HL-60/S4 treated with phorbol 12-myristate 13-acetate at 8.2 ng/mL for 4 days and 3 days (cell line): ENCODE measurements at regions not wholly inside any gene's neighbourhood (a gene's known extent, or its start where the extent isn't known, plus 50 kb on each side); places are given as distances from the start of the nearest gene placed in this dataset.

ENCODE experiments used
- in situ Hi-C: fragments of 300-500 bp; cut with MboI; formaldehyde crosslinking; loops from 2 replicates; pipeline ENCODE4 v1.15.0; 2022; ENCODE audit warnings: low sequenced_read_pairs

DNA sequence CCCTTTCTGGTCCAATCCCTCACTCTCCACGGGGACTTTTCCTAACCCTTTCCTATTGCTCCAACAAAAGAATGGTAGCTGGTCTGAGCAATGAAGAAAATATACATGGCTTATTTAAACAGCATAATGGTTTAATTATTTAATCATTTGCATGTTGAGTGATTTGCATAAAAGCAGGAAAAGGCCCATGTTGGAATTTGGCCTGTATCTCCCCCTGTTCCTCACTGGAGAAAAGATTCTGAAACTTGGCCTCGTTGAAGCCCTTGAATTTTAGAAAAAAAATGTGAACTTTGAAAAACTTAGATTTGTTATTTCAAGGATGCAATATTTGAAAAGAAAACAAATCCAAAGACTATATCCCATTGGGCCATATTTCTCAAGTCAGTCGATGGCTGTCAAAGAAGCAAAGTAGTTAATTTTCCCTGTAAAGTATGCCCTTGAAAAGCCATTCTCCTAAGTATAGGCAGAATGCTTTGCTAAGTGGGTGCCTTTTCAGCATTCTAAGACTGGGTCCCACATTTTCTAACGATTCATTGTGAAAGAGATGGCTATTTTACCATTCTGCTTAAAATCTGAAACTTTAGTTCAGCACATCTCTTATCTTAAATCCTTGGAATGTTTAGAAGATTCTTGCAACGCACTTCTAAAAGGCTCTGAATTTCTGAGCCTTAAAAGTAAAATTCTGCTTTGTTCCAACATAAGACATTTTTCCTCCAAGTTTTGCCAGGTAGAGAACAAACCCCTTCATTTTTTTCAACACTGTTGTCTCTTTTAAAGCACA lies 428.8 kb downstream of the ARHGEF28 start:
- in situ Hi-C loops, result no loop called here

DNA sequence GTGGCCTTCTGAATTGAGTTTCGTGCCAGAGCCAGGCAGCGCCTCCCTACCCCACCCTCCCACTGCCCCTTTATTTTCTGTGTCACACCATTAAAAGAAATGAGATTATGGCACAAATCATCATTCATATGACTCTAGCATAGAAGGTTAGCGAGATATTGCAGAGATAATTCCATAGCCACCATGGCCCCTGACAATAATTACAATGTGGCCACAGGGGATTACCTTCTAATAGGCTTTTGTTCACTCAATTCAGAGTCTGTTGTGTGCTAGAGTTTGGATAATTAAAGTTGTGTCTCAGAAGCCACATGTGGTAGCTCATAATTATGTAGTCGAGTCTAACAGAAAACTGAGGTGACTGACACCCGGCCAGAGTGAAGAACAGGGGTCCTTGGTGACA lies 428.1 kb downstream of the ARHGEF28 start:
- in situ Hi-C loops, result no loop called here

DNA sequence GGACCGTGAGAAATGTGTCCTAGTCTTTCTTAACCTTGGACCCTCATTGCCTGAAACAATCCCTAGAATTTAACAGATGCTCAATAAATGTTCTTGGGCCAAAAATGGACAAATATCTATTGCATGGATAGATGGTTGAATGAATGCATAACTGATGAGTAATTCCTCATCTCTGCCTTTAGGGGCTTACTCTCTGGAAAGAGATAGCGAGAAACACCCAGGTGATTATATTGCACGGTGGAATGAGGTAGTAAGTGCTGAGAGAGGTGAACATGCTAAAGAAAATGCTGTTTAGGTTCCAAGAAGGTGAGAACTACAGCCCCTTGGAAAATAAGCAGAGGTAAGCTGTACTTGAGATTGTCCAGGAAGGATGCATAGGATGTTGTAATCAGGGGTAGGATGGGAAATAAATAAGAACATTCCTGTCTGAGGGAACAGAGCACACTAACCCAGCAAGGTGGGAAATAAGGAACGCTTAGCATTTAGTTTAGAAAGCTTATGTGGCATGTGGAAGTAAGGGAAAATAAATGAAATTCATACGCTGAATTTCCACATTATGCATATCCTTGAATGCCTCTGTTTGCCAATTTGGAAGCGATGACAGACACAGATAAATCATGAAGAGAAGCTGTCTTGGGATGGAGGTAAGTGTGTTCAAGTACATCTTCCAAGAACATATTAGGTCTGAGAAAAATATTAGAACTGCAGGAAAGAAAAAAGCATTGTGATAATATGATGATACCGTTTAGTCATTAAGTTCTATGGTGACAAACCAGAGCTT lies 426.6 kb downstream of the ARHGEF28 start:
- in situ Hi-C loops, result no loop called here

DNA sequence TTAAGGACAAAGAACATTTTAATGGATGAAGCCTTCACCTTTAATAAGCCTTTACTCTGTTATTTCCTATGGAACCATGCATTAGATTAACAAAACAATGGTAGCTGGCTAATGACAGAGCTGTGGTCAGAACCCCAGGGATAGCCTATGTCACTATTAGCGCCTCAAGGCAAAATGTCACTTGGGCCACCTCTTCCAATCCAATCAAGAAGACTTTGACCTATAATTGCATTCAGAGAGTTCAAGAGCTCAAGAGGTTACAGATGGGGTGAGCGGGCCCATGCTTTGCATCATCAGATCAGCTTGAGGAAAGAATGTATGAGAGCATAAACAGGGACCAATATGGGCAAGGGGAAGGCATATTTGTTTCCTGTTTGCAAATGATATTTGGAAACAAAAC lies 425.1 kb downstream of the ARHGEF28 start:
- in situ Hi-C loops, result no loop called here

DNA sequence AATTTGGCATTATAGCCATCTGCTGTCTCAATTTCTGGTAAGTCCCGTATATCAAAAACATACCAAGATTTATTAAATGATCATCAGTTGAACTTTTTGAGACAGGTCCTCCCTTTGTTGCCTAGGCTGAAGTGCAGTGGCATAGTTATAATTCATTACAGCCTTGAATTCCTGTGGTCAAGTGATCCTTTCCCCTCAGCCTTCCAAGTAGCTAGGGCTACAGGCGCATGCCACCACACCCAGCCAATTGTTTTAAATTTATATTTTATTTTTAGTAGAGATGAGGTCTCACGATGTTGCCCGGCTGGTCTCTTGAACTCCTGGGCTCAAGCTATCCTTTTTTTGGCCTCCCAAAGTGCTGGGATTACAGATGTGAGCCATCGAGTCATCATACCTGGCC lies 418.9 kb downstream of the ARHGEF28 start:
- in situ Hi-C loops, result no loop called here

DNA sequence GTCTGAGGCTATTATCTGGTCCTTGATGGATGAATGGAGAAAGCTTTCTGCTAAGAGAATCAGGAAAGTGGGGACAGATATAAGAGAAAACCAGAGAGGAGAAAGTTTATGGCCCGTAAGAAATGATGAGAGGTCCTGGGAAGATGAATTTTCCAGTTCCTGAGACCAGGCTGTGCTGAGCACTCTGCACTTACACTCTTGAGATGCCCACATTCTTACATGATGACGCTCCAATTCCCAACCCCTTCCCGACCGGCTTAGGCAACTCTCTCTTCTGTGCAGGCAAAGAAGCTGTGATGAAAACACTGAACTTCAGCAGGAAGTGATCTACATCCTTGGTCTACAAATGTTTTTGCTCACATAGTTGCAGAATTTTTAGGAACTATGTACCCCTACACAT lies 417.0 kb downstream of the ARHGEF28 start:
- in situ Hi-C loops, result no loop called here

DNA sequence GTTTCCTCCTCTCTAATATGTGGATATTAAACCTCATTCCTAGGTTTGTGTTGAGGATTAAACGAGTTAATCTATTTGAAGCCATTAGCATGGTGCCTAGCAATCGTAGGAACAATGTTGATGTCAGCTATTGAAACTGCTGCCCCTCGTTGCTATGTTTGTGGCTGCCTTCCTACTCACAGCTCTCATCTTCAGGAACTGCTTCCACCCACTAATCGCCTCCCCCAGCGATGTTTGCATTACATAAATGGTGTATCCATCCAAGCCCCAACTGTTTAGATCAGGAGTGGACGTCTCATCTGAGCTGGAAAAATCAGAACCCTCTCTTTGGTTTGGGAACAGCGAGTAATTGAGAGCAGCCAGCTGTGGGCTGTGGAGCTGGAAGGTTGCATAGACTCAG lies 416.6 kb downstream of the ARHGEF28 start:
- in situ Hi-C loops, result no loop called here

DNA sequence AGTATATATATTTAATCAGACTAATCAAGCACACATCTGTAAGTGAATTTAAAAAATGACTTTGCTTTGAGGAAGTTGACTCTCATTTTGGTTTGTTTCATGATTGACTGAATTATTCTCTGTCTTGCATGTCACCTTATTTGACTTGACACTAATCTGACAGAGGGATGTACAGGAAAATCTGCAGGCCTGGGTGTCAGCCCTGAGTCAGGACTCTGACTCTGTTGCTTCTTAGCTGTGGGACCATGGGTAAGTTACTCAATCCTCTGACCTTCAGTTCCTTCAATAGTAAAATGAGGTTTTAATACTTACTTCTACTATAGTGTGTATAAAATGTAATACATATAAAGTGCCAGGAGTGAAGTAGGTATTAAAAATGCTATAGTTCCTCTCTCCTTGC lies 415.9 kb downstream of the ARHGEF28 start:
- in situ Hi-C loops, result no loop called here

DNA sequence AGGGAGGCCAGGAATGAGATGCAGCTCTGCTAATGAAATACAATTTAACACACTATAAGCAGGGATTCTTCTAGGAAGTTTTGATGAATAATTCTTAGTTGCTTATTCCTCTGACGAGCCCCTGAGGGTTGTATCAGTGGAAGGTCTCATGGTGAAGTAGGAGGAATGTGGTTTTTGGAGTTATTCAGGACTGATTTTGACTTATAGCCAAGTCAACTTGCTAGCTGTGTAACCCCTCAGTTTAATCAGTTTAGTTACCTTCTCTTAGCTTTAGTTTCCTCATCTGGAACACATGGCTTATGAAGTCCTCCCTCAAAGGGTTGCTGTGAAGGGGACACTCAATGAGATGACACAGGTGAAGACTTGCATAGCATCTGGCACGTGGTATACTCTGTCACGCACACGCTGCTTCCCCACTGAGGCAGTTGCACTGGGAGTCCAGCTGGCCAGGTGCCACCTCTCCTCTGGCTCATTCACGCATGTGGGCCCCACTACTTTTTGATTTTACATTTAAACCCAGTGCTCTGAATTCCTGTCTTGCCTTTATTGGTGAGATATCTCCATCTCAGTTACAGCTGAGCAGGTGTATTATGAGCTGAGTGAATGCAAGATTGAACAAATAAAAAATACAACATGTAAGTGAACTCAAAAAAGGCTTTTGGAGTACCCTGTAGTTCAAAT lies 415.0 kb downstream of the ARHGEF28 start:
- in situ Hi-C loops, result no loop called here

DNA sequence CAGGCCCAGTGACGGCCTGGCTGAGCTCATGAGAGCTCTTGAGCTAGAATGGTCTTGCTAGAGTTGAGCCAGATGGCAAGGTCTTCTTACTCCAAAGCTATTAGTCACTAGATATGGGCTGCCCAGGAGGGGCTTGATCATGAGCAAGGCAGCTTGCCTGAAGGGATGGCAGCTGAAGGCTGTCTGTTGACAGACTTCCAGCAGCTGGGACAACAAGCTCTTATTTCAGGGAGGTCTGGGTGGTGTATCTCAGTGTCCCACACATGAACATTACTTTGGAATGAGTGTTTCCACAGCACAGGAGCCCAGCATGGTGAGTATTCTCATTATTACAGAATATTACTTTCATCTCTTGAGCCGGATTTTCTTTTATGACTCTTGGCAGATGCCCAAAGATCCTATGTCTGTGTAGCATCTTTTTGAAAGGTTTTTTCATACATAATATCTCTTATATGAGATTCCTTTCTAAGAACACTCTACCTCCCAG lies 414.1 kb downstream of the ARHGEF28 start:
- in situ Hi-C loops, result no loop called here

DNA sequence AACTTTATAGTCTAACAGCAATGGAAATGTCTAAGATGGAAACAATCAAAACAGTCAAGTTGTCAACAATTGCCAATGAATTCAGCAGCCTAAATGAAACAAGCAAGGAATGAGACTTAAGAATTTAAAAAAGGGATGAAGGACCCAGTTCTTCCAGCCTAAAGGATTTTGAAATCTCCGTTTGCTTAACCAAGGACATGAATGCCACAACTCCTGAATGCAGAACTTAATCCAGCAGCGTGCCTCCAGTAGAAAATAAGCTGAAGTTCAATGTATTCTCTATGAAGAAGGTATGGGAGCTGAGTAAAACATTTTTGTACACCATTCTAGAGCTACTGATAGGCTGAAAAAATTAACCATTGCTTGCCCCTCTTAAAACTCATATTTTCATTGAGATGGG lies 411.3 kb downstream of the ARHGEF28 start:
- in situ Hi-C loops, result no loop called here

DNA sequence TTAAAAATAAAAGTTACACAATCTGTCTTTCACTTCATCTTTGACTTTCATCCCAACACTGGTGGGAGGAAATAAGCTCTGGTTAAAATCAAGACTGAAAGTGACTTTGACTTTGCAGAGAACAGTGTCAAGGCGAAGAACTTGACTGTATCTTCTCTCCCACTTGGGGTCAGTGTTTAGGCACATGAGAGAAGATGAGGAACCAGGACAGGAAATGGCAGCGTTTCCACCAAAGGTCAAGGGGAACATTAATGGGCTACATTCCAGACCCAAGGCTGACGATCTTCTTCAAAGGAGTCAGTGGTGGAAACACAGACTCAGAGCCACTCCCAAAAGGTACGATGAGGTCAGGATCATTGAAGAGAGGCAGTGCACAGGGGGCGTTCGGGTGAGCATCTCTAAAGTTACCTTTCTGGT lies 409.5 kb downstream of the ARHGEF28 start:
- in situ Hi-C loops, result no loop called here

DNA sequence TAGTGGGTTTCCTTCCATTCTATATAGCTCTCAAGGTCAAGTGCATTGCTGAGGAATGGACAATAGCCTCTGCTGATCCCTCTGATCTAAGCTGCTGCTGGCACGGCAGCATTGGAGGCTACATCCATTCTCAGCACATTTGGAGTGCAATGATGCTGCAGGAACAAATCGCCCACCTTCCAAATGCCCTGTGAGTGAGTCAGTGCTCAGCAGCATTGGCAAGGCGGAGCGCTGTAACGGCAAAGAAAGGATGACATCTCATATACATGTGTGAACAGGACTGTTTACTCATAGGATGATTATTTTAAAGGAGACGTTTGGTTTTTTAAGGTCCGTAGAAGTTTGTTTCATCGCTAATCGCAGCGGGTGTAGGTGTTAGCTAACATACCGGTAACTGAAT lies 408.7 kb downstream of the ARHGEF28 start:
- in situ Hi-C loops, result no loop called here

DNA sequence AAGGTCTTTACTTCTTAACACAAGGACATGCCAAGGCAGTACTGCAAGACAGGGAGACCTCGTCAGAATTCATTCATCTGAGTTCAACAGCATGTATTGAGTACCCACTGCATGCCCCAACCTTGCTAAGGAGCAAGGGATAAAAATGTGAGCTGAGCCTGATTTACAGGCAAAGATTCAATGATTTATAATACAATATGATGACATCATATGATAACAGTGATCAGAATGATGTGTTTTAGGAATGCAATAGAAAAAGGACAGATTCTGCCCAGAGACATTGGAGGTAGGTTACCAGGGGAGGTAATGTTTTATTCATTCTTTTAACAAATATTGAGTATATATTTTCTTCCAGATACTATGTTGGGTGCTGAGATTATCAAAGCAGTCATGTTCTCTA lies 406.6 kb downstream of the ARHGEF28 start:
- in situ Hi-C loops, result no loop called here

DNA sequence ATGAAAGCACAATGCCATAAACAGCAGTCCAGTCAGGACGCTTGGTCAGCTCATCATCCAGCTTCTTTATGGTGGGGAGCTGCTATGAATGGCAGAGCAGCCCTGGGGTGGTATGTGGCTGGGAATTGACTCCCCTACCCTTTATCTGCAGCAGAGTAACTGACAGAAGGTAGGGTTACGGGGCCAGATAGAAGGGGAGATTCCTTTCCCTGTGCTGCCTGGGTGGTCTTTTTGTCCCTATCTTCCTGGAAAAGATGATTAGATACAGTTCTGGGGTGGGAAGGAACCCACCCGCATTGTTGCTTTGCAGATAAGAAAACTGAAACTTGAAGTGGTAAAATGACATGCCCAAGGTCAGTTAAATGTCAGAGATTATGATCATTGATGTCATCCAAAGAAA lies 405.5 kb downstream of the ARHGEF28 start:
- in situ Hi-C loops, result no loop called here

DNA sequence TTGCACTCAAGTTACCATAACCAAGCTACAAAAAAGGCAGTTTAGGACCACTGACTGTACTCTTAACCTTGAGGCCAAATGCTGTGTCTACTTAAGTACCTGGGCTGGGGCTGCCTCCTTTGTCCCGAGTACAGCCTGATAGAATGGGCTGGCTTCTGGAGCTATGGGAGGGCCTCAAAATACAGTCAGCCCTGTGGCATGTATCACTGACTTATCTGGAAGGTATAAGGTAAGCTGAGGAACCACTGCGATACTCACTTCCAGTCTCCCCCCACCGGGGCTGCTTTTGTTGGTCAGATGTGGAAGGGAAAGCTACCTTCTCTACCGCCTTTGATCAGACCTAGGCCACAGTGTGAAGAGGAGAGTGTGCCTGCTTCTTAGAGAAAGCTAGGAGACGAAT lies 404.8 kb downstream of the ARHGEF28 start:
- in situ Hi-C loops, result no loop called here

DNA sequence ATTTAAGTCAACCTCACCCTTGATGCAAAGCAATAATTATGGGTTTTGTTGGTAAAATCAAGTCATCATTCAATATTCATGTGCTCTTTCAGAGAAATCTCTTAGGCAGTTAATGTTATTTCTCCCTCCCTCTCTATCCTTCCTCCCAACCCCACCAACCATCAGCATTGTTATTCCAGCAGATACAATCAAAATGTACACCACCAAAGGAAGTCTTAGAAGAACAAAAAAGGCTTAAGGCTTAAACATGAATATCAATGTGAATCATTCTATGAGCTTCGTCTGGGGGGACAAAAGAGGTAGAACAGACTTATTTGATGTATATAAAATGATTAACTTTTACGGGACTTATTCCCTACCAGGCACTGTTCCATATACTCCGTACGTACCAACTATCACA lies 404.4 kb downstream of the ARHGEF28 start:
- in situ Hi-C loops, result no loop called here

DNA sequence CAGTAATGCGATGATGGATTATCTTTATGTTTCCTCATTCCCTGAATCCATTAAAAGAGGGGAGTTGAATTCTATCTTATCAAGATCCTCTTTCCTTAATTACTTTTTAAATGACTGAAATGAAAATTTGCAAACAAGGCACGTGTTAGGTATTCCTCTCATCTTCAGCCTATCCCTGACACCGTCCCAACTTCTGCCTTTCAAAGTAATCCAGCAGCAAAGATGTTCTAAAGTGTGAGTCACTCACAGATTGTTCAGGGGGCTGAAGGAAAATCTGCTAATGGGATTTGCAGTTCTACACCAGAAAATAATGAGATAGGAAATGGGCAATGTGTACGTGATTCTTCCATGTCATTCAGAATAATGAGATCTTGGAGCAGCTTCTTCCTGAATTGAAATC lies 403.0 kb downstream of the ARHGEF28 start:
- in situ Hi-C loops, result loop anchor here (10.0 kb wide), 1 partner anchor 616 kb away; the partner anchor contains the start of gene ENC1

DNA sequence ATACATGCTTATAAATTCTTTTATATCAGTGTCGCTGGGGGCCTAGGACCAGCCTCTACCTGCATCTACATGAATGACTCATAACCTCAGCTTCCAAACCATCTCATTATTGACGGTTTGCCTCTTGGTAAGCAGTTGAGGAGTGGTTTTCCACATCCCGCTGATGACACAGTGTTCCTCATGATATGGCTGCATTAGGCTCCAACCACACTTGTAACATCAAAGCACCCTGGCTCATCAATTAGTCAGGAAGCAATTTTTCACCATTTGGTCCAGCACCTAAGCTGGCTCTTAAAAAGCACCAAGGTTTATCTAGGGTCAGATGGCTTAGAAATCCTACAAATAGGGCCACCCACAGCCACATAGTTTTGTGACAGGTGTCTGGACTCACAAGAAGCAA lies 402.4 kb downstream of the ARHGEF28 start:
- in situ Hi-C loops, result loop anchor here (10.0 kb wide), 1 partner anchor 616 kb away; the partner anchor contains the start of gene ENC1

DNA sequence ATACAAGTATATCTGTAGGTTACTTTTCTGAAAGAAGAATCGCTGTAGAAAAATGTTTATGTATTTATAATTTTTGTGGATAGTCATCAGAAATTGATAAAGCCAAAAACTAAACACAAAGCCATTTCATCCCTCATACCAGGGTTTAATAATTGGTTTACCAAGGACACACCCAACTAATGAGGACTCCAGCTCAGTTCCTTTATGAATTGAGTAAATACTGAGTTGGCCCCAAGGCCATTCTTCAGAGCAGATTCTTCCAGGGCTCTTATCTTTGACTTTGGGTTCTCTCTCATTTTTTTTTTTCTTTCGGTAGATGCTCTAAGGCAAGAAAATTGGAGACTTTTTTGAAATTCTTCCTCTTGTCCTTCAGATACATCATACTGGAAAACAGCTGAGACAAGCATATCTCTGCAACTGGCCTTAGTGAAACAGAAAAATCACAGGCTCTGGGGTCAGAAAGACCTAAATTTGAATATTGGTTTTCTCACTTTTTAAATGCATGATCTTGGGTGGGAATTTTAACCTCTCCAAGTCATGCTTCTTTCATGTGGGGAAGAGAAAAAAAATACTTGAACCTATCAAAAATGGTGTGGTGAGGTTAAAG lies 401.8 kb downstream of the ARHGEF28 start:
- in situ Hi-C loops, result loop anchor here (10.0 kb wide), 1 partner anchor 617 kb away; the partner anchor contains the start of gene ENC1

DNA sequence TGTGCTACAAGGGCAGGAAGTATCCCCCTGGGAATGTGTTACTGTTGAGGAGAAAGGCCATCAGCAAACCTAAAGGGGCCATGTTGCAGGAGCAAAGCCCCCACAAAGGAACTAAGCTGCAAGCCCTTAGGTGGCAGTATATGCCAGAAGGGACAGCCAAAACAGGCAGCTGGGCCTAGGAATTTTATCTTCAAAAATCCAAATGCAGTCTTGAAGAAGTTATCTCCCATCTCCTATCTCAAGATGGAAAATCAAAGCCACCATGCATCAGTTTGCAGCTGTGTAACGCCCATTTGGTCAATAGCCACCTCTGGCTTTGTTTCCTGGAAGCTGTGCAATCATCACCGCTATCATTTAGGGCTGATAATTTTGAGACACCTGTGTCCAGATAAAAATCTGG lies 400.3 kb downstream of the ARHGEF28 start:
- in situ Hi-C loops, result loop anchor here (10.0 kb wide), 1 partner anchor 618 kb away; the partner anchor contains the start of gene ENC1
